ENCODE measurements at regions not wholly inside any gene's neighbourhood (a gene's known extent, or its start where the extent isn't known, plus 50 kb on each side); places are given as distances from the start of the nearest gene placed in this dataset.

DNA sequence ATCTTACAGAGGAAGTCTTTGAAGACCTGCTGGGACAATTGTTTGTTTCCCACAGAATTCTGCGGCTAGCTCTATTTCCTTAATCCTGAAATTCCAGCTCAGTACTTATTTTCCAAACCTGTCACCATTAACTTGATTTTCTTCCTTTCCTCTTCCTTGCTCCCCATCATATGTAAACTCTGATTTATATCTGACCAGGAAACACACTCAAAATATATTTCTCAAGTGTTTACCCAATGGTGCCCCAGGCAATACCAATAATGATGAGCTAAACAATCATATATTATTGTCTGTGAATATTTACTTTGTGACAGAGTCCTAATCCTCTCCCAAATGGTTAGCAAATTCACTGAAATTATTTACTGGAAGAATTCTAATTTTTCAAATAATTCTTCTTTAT is 597.3 kb downstream of the PKHD1 start:
- Mint-ChIP-seq H3K4me1 (ENCODE audit: low read depth) (no peaks in the 10 kb centered on the region), H3K27me3 (ENCODE audit: insufficient read depth) (no peaks in the 10 kb centered on the region), H3K4me3 (no peak overlapping the region), H3K9me3 (peaks cover 4% of the 10 kb centered on the region), H3K27ac (no peak overlapping the region), H3K36me3 (ENCODE audit: low read depth) (no peaks in the 10 kb centered on the region)
- DNase-seq (ENCODE audit: low spot score) = no peak
- intact Hi-C loops (cut with micrococcal nuclease) = no loop called here

DNA sequence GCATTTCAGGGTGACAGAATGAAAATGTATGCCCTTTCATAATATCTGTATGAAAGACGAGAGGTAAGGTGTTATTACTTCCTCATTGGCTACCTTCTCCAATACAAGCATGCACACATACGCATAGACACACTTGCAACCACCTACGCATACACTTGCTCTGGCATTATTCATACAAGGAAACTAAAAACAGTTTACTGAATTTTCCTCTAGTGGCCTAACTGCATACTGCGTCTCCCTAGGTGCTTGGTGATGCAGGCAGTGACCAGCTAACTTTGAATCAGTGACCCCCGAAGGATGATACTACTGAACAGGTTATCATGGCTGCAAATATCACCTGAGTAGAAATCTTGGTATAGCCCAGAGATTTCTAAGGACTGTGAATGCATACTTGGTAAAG is 593.1 kb downstream of the PKHD1 start:
- H3K4me3 Mint-ChIP-seq = no peak overlapping the region
- intact Hi-C loops (cut with micrococcal nuclease) = no loop called here
- H3K27ac Mint-ChIP-seq = no peak overlapping the region
- no peak for DNase-seq (ENCODE audit: low spot score)
- H3K4me1 Mint-ChIP-seq (ENCODE audit: low read depth) = no peaks in the 10 kb centered on the region
- H3K9me3 Mint-ChIP-seq = no peaks in the 10 kb centered on the region
- no peaks in the 10 kb centered on the region for H3K36me3 Mint-ChIP-seq (ENCODE audit: low read depth)
- H3K27me3 Mint-ChIP-seq (ENCODE audit: insufficient read depth) = no peaks in the 10 kb centered on the region

DNA sequence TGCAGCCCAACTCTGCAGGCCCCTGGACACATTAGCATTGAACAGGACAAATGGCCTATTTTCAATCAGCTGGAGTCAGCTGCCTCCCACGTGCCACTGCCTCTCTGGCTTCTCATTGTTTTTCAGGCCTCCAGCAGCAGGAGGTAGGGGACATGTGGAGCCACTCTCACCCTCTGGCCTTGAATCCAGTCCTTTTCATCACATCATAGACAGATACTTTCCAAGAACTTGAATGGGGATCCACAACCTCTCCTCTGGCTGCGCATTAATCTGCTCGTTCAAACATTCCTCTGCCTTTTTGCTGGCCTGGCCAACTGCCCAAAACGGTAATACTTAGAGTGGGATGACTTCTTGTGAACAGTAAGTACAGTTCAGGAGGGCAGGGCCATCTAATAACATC is 592.3 kb downstream of the PKHD1 start:
- intact Hi-C loops (cut with micrococcal nuclease) = no loop called here
- H3K4me3 Mint-ChIP-seq = no peak overlapping the region
- no peak overlapping the region for H3K27ac Mint-ChIP-seq
- H3K9me3 Mint-ChIP-seq = no peaks in the 10 kb centered on the region
- no peaks in the 10 kb centered on the region for H3K36me3 Mint-ChIP-seq (ENCODE audit: low read depth)
- no peak for DNase-seq (ENCODE audit: low spot score)
- no peaks in the 10 kb centered on the region for H3K4me1 Mint-ChIP-seq (ENCODE audit: low read depth)
- H3K27me3 Mint-ChIP-seq (ENCODE audit: insufficient read depth) = no peaks in the 10 kb centered on the region

DNA sequence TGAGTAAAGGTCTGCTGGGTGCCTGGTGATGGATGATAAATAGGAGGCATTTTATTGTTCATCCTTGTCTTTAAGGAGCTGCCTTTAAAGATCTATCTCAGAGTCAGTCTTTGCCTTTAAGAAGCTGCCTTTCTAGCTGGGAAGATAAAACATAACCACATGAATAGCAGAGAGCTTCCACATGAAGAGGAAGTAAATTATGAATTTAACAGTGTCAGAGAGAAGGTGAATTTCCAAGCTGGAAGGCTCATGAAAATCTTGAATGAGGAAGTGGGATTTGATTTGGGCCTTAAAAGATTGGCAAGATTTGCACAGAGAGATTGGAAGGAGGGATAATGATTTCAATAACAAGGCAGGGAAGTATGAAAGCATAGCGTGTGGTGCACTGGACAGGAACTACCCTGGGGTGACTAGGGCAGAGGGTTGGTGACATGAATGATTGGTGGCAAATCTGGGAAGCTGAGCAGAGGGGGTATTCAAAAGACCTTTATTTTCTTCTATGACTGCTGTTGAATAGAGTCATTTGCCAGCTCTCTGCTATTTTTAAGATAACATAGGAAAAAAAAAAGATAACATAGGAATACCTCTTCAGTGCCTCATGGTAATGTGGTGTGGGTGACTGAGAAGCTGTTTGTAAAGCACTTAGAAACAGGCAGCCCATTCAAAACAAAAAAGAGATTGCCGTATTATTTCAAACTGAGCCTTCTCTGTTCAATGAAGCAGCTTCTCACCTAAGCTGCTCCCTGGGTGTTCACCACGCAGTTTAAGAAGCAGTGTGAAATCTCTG is 591.6 kb downstream of the PKHD1 start:
- Mint-ChIP-seq H3K27ac (no peak overlapping the region), H3K27me3 (ENCODE audit: insufficient read depth) (no peaks in the 10 kb centered on the region), H3K4me1 (ENCODE audit: low read depth) (no peaks in the 10 kb centered on the region), H3K9me3 (no peaks in the 10 kb centered on the region), H3K36me3 (ENCODE audit: low read depth) (no peaks in the 10 kb centered on the region), H3K4me3 (no peak overlapping the region)
- no peak for DNase-seq (ENCODE audit: low spot score)
- intact Hi-C loops (cut with micrococcal nuclease) = no loop called here

DNA sequence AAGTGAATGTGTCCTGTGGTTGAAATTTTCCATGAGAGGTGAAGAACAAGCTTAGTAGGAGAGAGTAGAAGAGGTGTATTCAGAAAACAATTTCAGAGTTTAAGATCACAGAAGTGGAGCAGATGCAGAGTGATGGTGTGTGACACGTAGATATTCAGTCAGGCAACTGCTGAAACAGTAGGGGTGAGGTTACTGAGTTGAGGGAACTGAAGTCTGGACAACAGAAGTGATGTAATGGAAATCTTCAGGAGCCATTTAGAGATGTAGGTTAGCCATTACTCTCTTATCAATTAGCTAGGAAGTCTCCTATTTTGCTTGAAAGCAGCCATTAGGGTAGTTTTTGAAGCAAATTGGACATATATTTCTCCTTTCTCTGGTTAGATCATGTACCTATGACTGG is 584.4 kb downstream of the PKHD1 start:
- DNase-seq (ENCODE audit: low spot score) = no peak
- Mint-ChIP-seq H3K36me3 (ENCODE audit: low read depth) (no peaks in the 10 kb centered on the region), H3K27ac (no peak overlapping the region), H3K27me3 (ENCODE audit: insufficient read depth) (no peaks in the 10 kb centered on the region), H3K9me3 (no peaks in the 10 kb centered on the region), H3K4me1 (ENCODE audit: low read depth) (no peaks in the 10 kb centered on the region), H3K4me3 (no peak overlapping the region)
- intact Hi-C loops (cut with micrococcal nuclease) = no loop called here

DNA sequence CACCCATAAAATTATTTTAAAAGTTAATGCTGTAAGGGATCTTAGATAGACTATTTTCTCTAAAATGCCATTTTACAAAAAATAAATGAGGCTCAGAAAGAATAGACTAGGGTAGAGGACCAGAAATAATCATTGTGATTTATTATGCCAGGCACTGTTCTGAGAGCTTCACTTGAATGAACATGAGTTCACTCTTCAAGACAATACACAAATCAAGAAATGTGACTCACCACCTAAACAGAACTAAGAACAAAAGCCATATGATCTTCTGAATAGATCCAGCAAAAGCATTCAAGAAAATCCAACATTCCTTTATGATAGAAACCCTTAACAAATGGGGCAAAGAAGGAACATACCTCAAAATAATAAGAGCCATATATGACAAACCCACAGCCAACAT is 582.0 kb downstream of the PKHD1 start:
- H3K36me3 Mint-ChIP-seq (ENCODE audit: low read depth) = no peaks in the 10 kb centered on the region
- intact Hi-C loops (cut with micrococcal nuclease) = no loop called here
- H3K9me3 Mint-ChIP-seq = no peaks in the 10 kb centered on the region
- DNase-seq (ENCODE audit: low spot score) = no peak
- H3K27me3 Mint-ChIP-seq (ENCODE audit: insufficient read depth) = no peaks in the 10 kb centered on the region
- no peak overlapping the region for H3K4me3 Mint-ChIP-seq
- H3K27ac Mint-ChIP-seq = no peak overlapping the region
- no peaks in the 10 kb centered on the region for H3K4me1 Mint-ChIP-seq (ENCODE audit: low read depth)

GRCh38 chr6:51509597-51509996 is 577.8 kb downstream of the PKHD1 start:
- H3K4me1 Mint-ChIP-seq (ENCODE audit: low read depth) = no peaks in the 10 kb centered on the region
- H3K36me3 Mint-ChIP-seq (ENCODE audit: low read depth) = no peaks in the 10 kb centered on the region
- no peak for DNase-seq (ENCODE audit: low spot score)
- H3K27me3 Mint-ChIP-seq (ENCODE audit: insufficient read depth) = no peaks in the 10 kb centered on the region
- no peak overlapping the region for H3K4me3 Mint-ChIP-seq
- H3K27ac Mint-ChIP-seq = no peak overlapping the region
- no peaks in the 10 kb centered on the region for H3K9me3 Mint-ChIP-seq
- intact Hi-C loops (cut with micrococcal nuclease) = no loop called here

GRCh38 chr6:51511081-51511480 is 576.3 kb downstream of the PKHD1 start:
- H3K36me3 Mint-ChIP-seq (ENCODE audit: low read depth) = no peaks in the 10 kb centered on the region
- intact Hi-C loops (cut with micrococcal nuclease) = no loop called here
- no peak overlapping the region for H3K4me3 Mint-ChIP-seq
- no peak for DNase-seq (ENCODE audit: low spot score)
- H3K9me3 Mint-ChIP-seq = no peaks in the 10 kb centered on the region
- H3K4me1 Mint-ChIP-seq (ENCODE audit: low read depth) = no peaks in the 10 kb centered on the region
- no peak overlapping the region for H3K27ac Mint-ChIP-seq
- H3K27me3 Mint-ChIP-seq (ENCODE audit: insufficient read depth) = no peaks in the 10 kb centered on the region

DNA sequence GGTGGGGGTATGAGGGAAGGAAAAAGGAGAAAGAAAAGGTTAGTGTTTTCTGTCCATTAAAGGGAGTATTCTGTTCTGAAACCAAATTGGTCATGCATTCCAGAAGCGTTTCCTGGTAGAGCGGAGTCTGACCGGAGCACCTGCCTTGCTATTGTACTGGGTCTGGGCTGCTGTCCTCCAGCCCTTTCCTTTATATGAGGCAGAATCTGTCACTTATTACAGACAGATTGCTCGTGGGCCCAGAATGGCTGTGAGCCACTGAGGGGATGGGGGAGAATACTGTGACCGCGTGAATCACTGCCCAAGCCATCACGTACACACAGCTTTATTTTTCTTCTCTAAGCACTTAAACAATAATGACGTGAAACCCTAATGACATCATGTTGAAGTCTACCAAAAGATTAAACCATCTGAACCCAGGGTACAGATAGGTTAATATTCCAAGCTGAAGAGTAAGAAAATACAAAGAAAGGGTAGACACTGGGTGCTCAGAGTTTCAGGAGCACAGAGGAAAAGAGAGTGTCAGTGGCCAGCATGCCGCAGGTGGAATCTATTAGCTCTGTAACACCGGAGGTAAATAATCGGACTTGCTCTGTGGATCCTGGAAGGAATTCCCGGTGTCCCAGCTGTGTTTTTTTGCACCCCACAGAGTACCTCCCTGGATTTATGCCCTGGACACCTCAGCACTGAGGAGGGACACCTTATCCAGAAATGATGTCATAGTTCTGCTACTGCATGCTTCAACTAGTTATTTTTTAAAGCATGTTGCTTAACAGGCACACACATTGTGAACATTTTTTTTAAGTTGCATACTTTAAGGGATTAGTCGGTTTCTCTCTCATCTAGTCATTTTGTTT is 573.3 kb downstream of the PKHD1 start:
- intact Hi-C loops (cut with micrococcal nuclease) = no loop called here
- Mint-ChIP-seq H3K9me3 (no peaks in the 10 kb centered on the region), H3K4me3 (no peak overlapping the region), H3K27me3 (ENCODE audit: insufficient read depth) (no peaks in the 10 kb centered on the region), H3K36me3 (ENCODE audit: low read depth) (no peaks in the 10 kb centered on the region), H3K27ac (no peak overlapping the region), H3K4me1 (ENCODE audit: low read depth) (no peaks in the 10 kb centered on the region)
- no peak for DNase-seq (ENCODE audit: low spot score)

- intact Hi-C loops (cut with micrococcal nuclease) = no loop called here
- DNase-seq (ENCODE audit: low spot score) = no peak
- no peaks in the 10 kb centered on the region for H3K9me3 Mint-ChIP-seq
These were observed 572.5 kb downstream of the PKHD1 start for GRCh38 chr6:51514748-51515402.

DNA sequence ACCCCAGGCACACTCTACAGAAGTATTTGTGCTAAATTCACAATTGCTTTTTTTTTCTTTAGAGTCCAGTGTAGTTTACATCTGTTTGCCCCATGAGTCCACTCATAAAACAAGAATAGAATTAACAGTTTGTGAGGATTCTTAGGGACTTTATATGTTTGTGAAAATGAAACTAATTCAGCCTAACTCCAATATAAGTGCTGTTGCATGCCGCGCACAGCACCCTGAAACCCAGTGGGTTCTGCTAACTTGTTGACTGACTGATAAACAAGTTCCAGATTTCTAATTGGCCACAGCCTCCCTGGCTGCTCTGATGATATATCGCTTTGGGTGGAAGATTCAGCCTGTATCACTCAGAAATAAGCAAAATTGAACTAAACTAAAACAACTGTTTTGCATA is 561.4 kb downstream of the PKHD1 start:
- Mint-ChIP-seq H3K27me3 (ENCODE audit: insufficient read depth) (no peaks in the 10 kb centered on the region), H3K27ac (no peak overlapping the region), H3K9me3 (peaks cover 5% of the 10 kb centered on the region), H3K4me1 (ENCODE audit: low read depth) (no peaks in the 10 kb centered on the region), H3K4me3 (no peak overlapping the region), H3K36me3 (ENCODE audit: low read depth) (no peaks in the 10 kb centered on the region)
- no peak for DNase-seq (ENCODE audit: low spot score)
- intact Hi-C loops (cut with micrococcal nuclease) = no loop called here

More at GRCh38 chr6:51514748-51515402, 572.5 kb downstream of the PKHD1 start:
- no peaks in the 10 kb centered on the region for H3K36me3 Mint-ChIP-seq (ENCODE audit: low read depth)
- no peaks in the 10 kb centered on the region for H3K4me1 Mint-ChIP-seq (ENCODE audit: low read depth)
- H3K4me3 Mint-ChIP-seq = no peak overlapping the region
- no peak overlapping the region for H3K27ac Mint-ChIP-seq
- no peaks in the 10 kb centered on the region for H3K27me3 Mint-ChIP-seq (ENCODE audit: insufficient read depth)

- intact Hi-C loops (cut with micrococcal nuclease) = no loop called here
- H3K4me1 Mint-ChIP-seq (ENCODE audit: low read depth) = no peaks in the 10 kb centered on the region
- no peak overlapping the region for H3K27ac Mint-ChIP-seq
These were observed 560.5 kb downstream of the PKHD1 start for GRCh38 chr6:51526922-51527321.

GRCh38 chr6:51528556-51528955 is 558.9 kb downstream of the PKHD1 start:
- Mint-ChIP-seq H3K27ac (no peak overlapping the region), H3K4me3 (no peak overlapping the region), H3K36me3 (ENCODE audit: low read depth) (no peaks in the 10 kb centered on the region), H3K4me1 (ENCODE audit: low read depth) (no peaks in the 10 kb centered on the region), H3K27me3 (ENCODE audit: insufficient read depth) (no peaks in the 10 kb centered on the region), H3K9me3 (no peaks in the 10 kb centered on the region)
- intact Hi-C loops (cut with micrococcal nuclease) = no loop called here
- DNase-seq (ENCODE audit: low spot score) = no peak

More at GRCh38 chr6:51526922-51527321, 560.5 kb downstream of the PKHD1 start:
- no peaks in the 10 kb centered on the region for H3K27me3 Mint-ChIP-seq (ENCODE audit: insufficient read depth)
- DNase-seq (ENCODE audit: low spot score) = no peak
- H3K36me3 Mint-ChIP-seq (ENCODE audit: low read depth) = no peaks in the 10 kb centered on the region
- H3K4me3 Mint-ChIP-seq = no peak overlapping the region
- no peaks in the 10 kb centered on the region for H3K9me3 Mint-ChIP-seq

All from activated T-helper 1 cell treated with anti-CD3 and anti-CD28 coated beads, Interleukin-12 subunit alpha, Interleukin-12 subunit beta, Interleukin-2, Interleukin-4 antibody, amounts not matched to agents 30 ng/mL and 10 ng/mL and 1 ng/mL, durations not matched to agents 14 hours and 24 hours and 36 hours (primary cell).